GM12878 (cell line): ENCODE measurements at regions not wholly inside any gene's neighbourhood (a gene's known extent, or its start where the extent isn't known, plus 50 kb on each side); places are given as distances from the start of the nearest gene placed in this dataset.

Experiments used
- BHLHE40 ChIP-seq, 2 experiments: fragments of 450-650 bp in 1 of 2; IDR thresholded peaks; 2 replicates each; pipeline ENCODE4 v1.6.1; 2011 to 2017; ENCODE audit warnings: low read depth in 2 of 2, borderline replicate concordance in 1 of 2, improper control_type of control experiment in 1 of 2, low read length in 1 of 2, mild to moderate bottlenecking in 1 of 2
- CTCF ChIP-seq, 3 experiments: IDR thresholded peaks in 2 of 3; conservative IDR thresholded peaks in 1 of 3; 2 replicates each; pipeline ENCODE4 v1.5.1; 2011; ENCODE audit warnings: low read depth in 3 of 3, low read length in 3 of 3, mild to moderate bottlenecking in 3 of 3, control low read depth in 2 of 3, moderate library complexity in 2 of 3, inconsistent platforms in 1 of 3, mixed read lengths in 1 of 3; ENCODE audit not compliant: control insufficient read depth in 2 of 3, insufficient read depth in 1 of 3; ENCODE audit errors: extremely low read depth in 1 of 3
- ELK1 ChIP-seq: IDR thresholded peaks from 2 replicates; pipeline ENCODE4 v1.6.1; 2012; ENCODE audit warnings: low read depth, low read length, improper control_type of control experiment
- EZH2 ChIP-seq: IDR thresholded peaks from 2 replicates; pipeline ENCODE4 v1.6.1; 2012; ENCODE audit warnings: low read depth, mild to moderate bottlenecking, control low read depth, inconsistent platforms, low read length, borderline replicate concordance; ENCODE audit not compliant: control insufficient read depth
- MAX ChIP-seq: IDR thresholded peaks from 2 replicates; pipeline ENCODE4 v1.6.1; 2012; ENCODE audit warnings: low read depth, low read length, improper control_type of control experiment
- POLR2A ChIP-seq: IDR thresholded peaks from 2 replicates; pipeline ENCODE4 v1.6.1; 2011; ENCODE audit warnings: low read depth, mild to moderate bottlenecking, low read length
- REST ChIP-seq: IDR thresholded peaks from 2 replicates; pipeline ENCODE4 v1.6.1; 2012; ENCODE audit warnings: mild to moderate bottlenecking, low read depth, low read length
- SMC3 ChIP-seq: IDR thresholded peaks from 2 replicates; pipeline ENCODE4 v1.6.1; 2011; ENCODE audit warnings: low read length, improper control_type of control experiment, borderline replicate concordance
- TCF7 ChIP-seq: IDR thresholded peaks from 2 replicates; pipeline ENCODE4 v1.6.1; 2014; ENCODE audit warnings: antibody characterized with exemption, borderline replicate concordance
- USF1 ChIP-seq: IDR thresholded peaks from 2 replicates; pipeline ENCODE4 v1.6.1; 2011; ENCODE audit warnings: borderline replicate concordance, low read depth, mild to moderate bottlenecking, moderate library complexity, mixed read lengths, low read length; ENCODE audit not compliant: insufficient read depth; ENCODE audit errors: extremely low read length
- USF2 ChIP-seq: IDR thresholded peaks from 2 replicates; pipeline ENCODE4 v1.6.1; 2011; ENCODE audit warnings: low read depth, low read length, improper control_type of control experiment, borderline replicate concordance
- YY1 ChIP-seq: IDR thresholded peaks from 2 replicates; pipeline ENCODE4 v1.6.1; 2011; ENCODE audit warnings: low read depth, mild to moderate bottlenecking, low read length
- ZZZ3 ChIP-seq: IDR thresholded peaks from 2 replicates; pipeline ENCODE4 v1.6.1; 2011; ENCODE audit warnings: low read depth; ENCODE audit not compliant: control insufficient read depth, insufficient read length

GRCh38 chr10:128839134-128839533 is 627.9 kb upstream of the MGMT start:
- TF ChIP-seq BHLHE40 (IDR thresholded peaks at IDR 0.05; ENCODE audit: borderline replicate concordance in 1 of 2, low read depth in 2 of 2, low read length in 1 of 2): no peak
- TF ChIP-seq TCF7: no peak
- TF ChIP-seq EZH2: no peak
- no peak for TF ChIP-seq SMC3
- TF ChIP-seq POLR2A: no peak
- no peak for TF ChIP-seq USF1
- no peak for TF ChIP-seq USF2
- TF ChIP-seq ZZZ3: no peak
- no peak for TF ChIP-seq YY1
- no peak for TF ChIP-seq CTCF (IDR thresholded peaks at IDR 0.05 in 2 of 3, conservative IDR thresholded peaks at IDR 0.05 in 1 of 3; ENCODE audit: control insufficient read depth in 2 of 3, extremely low read depth in 1 of 3, insufficient read depth in 1 of 3, low read depth in 3 of 3, low read length in 3 of 3)
- no peak for TF ChIP-seq ELK1
- no peak for TF ChIP-seq REST
- TF ChIP-seq MAX: no peak
